HG02840 (cell line): ENCODE measurements at regions not wholly inside any gene's neighbourhood (a gene's known extent, or its start where the extent isn't known, plus 50 kb on each side); places are given as distances from the start of the nearest gene placed in this dataset.

ENCODE experiments used
- ATAC-seq: cut with Tn5 transposase; IDR thresholded peaks from one replicate; pipeline ENCODE4 v1.9.1; 2021; ENCODE audit warnings: mild to moderate bottlenecking, moderate library complexity, moderate number of reproducible peaks; ENCODE audit not compliant: unreplicated experiment, low FRiP score

- ATAC-seq: no peak
Observed at GRCh38 chr3:69451594-69451993, 65.7 kb upstream of the FRMD4B start.

- no peak for ATAC-seq
Observed at GRCh38 chr3:69448877-69449276, 63.0 kb upstream of the FRMD4B start.

GRCh38 chr3:69446402-69447072 is 60.6 kb upstream of the FRMD4B start:
- no peak for ATAC-seq

GRCh38 chr3:69445498-69445897 is 59.6 kb upstream of the FRMD4B start:
- ATAC-seq: no peak

GRCh38 chr3:69445024-69445423 is 59.1 kb upstream of the FRMD4B start:
- ATAC-seq: no peak

- ATAC-seq: no peak
Observed at GRCh38 chr3:69443457-69443920, 57.6 kb upstream of the FRMD4B start.

- no peak for ATAC-seq
Observed at GRCh38 chr3:69442771-69443311, 57.0 kb upstream of the FRMD4B start.

- no peak for ATAC-seq
Observed at GRCh38 chr3:69441732-69442131, 55.8 kb upstream of the FRMD4B start.

GRCh38 chr3:69441040-69441439 is 55.2 kb upstream of the FRMD4B start:
- no peak for ATAC-seq

- ATAC-seq: no peak
Observed at GRCh38 chr3:69439643-69440270, 53.9 kb upstream of the FRMD4B start.

GRCh38 chr3:69438476-69438875 is 52.6 kb upstream of the FRMD4B start:
- ATAC-seq: no peak

- peak; percentile 61 for ATAC-seq
Observed at GRCh38 chr3:69435274-69436265, 49.7 kb upstream of the FRMD4B start.
